ENCODE measurements at regions not wholly inside any gene's neighbourhood (a gene's known extent, or its start where the extent isn't known, plus 50 kb on each side); places are given as distances from the start of the nearest gene placed in this dataset.
"Not testable (repeated sequence)": the region's sequence is repeated elsewhere in the genome, so short reads cannot be mapped to it uniquely, and the experiment has no call there.

GRCh38 chr18:76604935-76605240 is 109.8 kb upstream of the ZNF516 start:
- peak; percentile 14 for DNase-seq (ENCODE audit: low read depth)

- DNase-seq (ENCODE audit: low read depth): no peak
These were observed 109.3 kb upstream of the ZNF516 start for GRCh38 chr18:76604108-76604934.

- DNase-seq (ENCODE audit: low read depth): no peak
These were observed 107.1 kb upstream of the ZNF516 start for GRCh38 chr18:76602191-76602590.

- DNase-seq (ENCODE audit: low read depth): not testable (repeated sequence)
These were observed 105.0 kb upstream of the ZNF516 start for GRCh38 chr18:76600076-76600475.

- DNase-seq (ENCODE audit: low read depth): no peak
These were observed 99.9 kb upstream of the ZNF516 start for GRCh38 chr18:76594966-76595365.

- DNase-seq (ENCODE audit: low read depth): no peak
These were observed 98.8 kb upstream of the ZNF516 start for GRCh38 chr18:76593843-76594242.

GRCh38 chr18:76592981-76593381 is 97.9 kb upstream of the ZNF516 start:
- DNase-seq (ENCODE audit: low read depth): no peak

- DNase-seq (ENCODE audit: low read depth): no peak
These were observed 97.1 kb upstream of the ZNF516 start for GRCh38 chr18:76592096-76592495.

- DNase-seq (ENCODE audit: low read depth): no peak
These were observed 94.8 kb upstream of the ZNF516 start for GRCh38 chr18:76589866-76590265.

GRCh38 chr18:76589316-76589715 is 94.3 kb upstream of the ZNF516 start:
- DNase-seq (ENCODE audit: low read depth): no peak

- peak; percentile 17 for DNase-seq (ENCODE audit: low read depth)
These were observed 93.7 kb upstream of the ZNF516 start for GRCh38 chr18:76588601-76589226.

- DNase-seq (ENCODE audit: low read depth): no peak
These were observed 92.8 kb upstream of the ZNF516 start for GRCh38 chr18:76587879-76588271.

- DNase-seq (ENCODE audit: low read depth): no peak
These were observed 92.3 kb upstream of the ZNF516 start for GRCh38 chr18:76587147-76587878.

- DNase-seq (ENCODE audit: low read depth): no peak
These were observed 89.6 kb upstream of the ZNF516 start for GRCh38 chr18:76584414-76585310.

- no peak for DNase-seq (ENCODE audit: low read depth)
These were observed 86.2 kb upstream of the ZNF516 start for GRCh38 chr18:76581261-76581660.

- DNase-seq (ENCODE audit: low read depth): no peak
These were observed 85.4 kb upstream of the ZNF516 start for GRCh38 chr18:76580288-76580962.

- DNase-seq (ENCODE audit: low read depth): no peak
These were observed 84.3 kb upstream of the ZNF516 start for GRCh38 chr18:76579301-76579695.

GRCh38 chr18:76578571-76579300 is 83.7 kb upstream of the ZNF516 start:
- no peak for DNase-seq (ENCODE audit: low read depth)

- DNase-seq (ENCODE audit: low read depth): peak; percentile 88
These were observed 78.4 kb upstream of the ZNF516 start for GRCh38 chr18:76573325-76574025.
